PFSK-1 (cell line): ENCODE measurements at regions not wholly inside any gene's neighbourhood (a gene's known extent, or its start where the extent isn't known, plus 50 kb on each side); places are given as distances from the start of the nearest gene placed in this dataset.

Source experiments
- FOXP2 ChIP-seq: optimal IDR thresholded peaks from 2 replicates; pipeline ENCODE3; 2011; ENCODE audit warnings: borderline replicate concordance, control low read depth, inconsistent platforms; ENCODE audit not compliant: insufficient read depth; ENCODE audit errors: extremely low read length, extremely low read depth
- POLR2AphosphoS5 ChIP-seq: IDR thresholded peaks from 2 replicates; pipeline ENCODE4 v1.6.1; 2012; ENCODE audit warnings: low read depth, mild to moderate bottlenecking, control low read depth, low read length, moderate library complexity
- REST ChIP-seq, 2 experiments: IDR thresholded peaks; 2 replicates each; pipeline versions ENCODE4 v1.6.1 to v1.8.0; 2011 to 2012; ENCODE audit warnings: low read depth in 2 of 2, low read length in 2 of 2, control low read depth in 1 of 2, inconsistent platforms in 1 of 2, mild to moderate bottlenecking in 1 of 2, moderate library complexity in 1 of 2; ENCODE audit not compliant: insufficient read depth in 1 of 2
- SIN3A ChIP-seq: IDR thresholded peaks from 2 replicates; pipeline ENCODE4 v1.6.1; 2012; ENCODE audit warnings: mild to moderate bottlenecking, low read length, moderate library complexity, borderline replicate concordance; ENCODE audit not compliant: insufficient read depth
- TAF1 ChIP-seq: IDR thresholded peaks from 2 replicates; pipeline ENCODE4 v1.6.1; 2012; ENCODE audit warnings: low read length, control low read depth, borderline replicate concordance; ENCODE audit not compliant: insufficient read depth

- TF ChIP-seq REST (IDR thresholded peaks at IDR 0.05; ENCODE audit: insufficient read depth in 1 of 2, low read depth in 2 of 2, low read length in 2 of 2) (no peak), FOXP2 (no peak), POLR2AphosphoS5 (no peak), TAF1 (no peak), SIN3A (no peak)
Observed at GRCh38 chr13:109844396-109844795, 58.0 kb upstream of the IRS2 start.

GRCh38 chr13:109843695-109844094, 57.3 kb upstream of the IRS2 start:
- TF ChIP-seq SIN3A = no peak
- TF ChIP-seq REST (IDR thresholded peaks at IDR 0.05; ENCODE audit: insufficient read depth in 1 of 2, low read depth in 2 of 2, low read length in 2 of 2) = no peak
- no peak for TF ChIP-seq POLR2AphosphoS5
- TF ChIP-seq FOXP2 = no peak

- TF ChIP-seq TAF1 (no peak), REST (IDR thresholded peaks at IDR 0.05; ENCODE audit: insufficient read depth in 1 of 2, low read depth in 2 of 2, low read length in 2 of 2) (no peak), POLR2AphosphoS5 (no peak)
Observed at GRCh38 chr13:109842212-109842920, 56.0 kb upstream of the IRS2 start.

GRCh38 chr13:109840893-109841287, 54.5 kb upstream of the IRS2 start:
- TF ChIP-seq REST (IDR thresholded peaks at IDR 0.05; ENCODE audit: insufficient read depth in 1 of 2, low read depth in 2 of 2, low read length in 2 of 2) (no peak), POLR2AphosphoS5 (no peak), FOXP2 (no peak), TAF1 (no peak), SIN3A (no peak)
